SK-N-SH treated with all-trans-retinoic acid at 6 μM for 48 hours (cell line): ENCODE measurements at regions not wholly inside any gene's neighbourhood (a gene's known extent, or its start where the extent isn't known, plus 50 kb on each side); places are given as distances from the start of the nearest gene placed in this dataset.

ENCODE experiments used
- ATAC-seq: fragments of 200-7000 bp; cut with Tn5 transposase; 3 replicates; pipeline ENCODE4 v1.9.1; 2020; ENCODE audit warnings: mild to moderate bottlenecking, moderate library complexity
- ARNTL ChIP-seq: fragments of 450-650 bp; formaldehyde crosslinking; IDR thresholded peaks from 2 replicates; pipeline ENCODE4 v1.5.0; 2020; ENCODE audit warnings: low read depth, mild to moderate bottlenecking, moderate library complexity, borderline replicate concordance
- BACH2 ChIP-seq: fragments of 250-450 bp; sonication (Bioruptor Pico); IDR thresholded peaks from 2 replicates; pipeline ENCODE4 v1.9.0; 2021; ENCODE audit warnings: mild to moderate bottlenecking, borderline replicate concordance
- CREB5 ChIP-seq: fragments of 250-450 bp; sonication (Bioruptor Pico); IDR thresholded peaks from 2 replicates; pipeline ENCODE4 v1.5.1; 2020; ENCODE audit warnings: low read depth, mild to moderate bottlenecking, moderate library complexity
- CSDC2 ChIP-seq: fragments of 250-450 bp; sonication (Bioruptor Pico); IDR thresholded peaks from 2 replicates; pipeline ENCODE4 v1.5.0; 2020; ENCODE audit warnings: mild to moderate bottlenecking, moderate library complexity
- CSRNP3 ChIP-seq: fragments of 250-450 bp; sonication (Bioruptor Pico); IDR thresholded peaks from 2 replicates; pipeline ENCODE4 v1.5.1; 2021; ENCODE audit warnings: mild to moderate bottlenecking, moderate library complexity
- ESRRG ChIP-seq: fragments of 250-450 bp; sonication (Bioruptor Pico); IDR thresholded peaks from 2 replicates; pipeline ENCODE4 v1.6.1; 2021; ENCODE audit warnings: mild to moderate bottlenecking
- GLIS3 ChIP-seq: fragments of 250-450 bp; sonication (Bioruptor Pico); IDR thresholded peaks from 2 replicates; pipeline ENCODE4 v1.5.0; 2020; ENCODE audit warnings: mild to moderate bottlenecking, moderate library complexity
- ISL1 ChIP-seq: fragments of 250-450 bp; sonication (Bioruptor Pico); IDR thresholded peaks from 2 replicates; pipeline ENCODE4 v2.1.2; 2022; ENCODE audit warnings: mild to moderate bottlenecking, moderate library complexity
- OSR1 ChIP-seq: fragments of 250-450 bp; sonication (Bioruptor Pico); IDR thresholded peaks from 2 replicates; pipeline ENCODE4 v1.8.0; 2022; ENCODE audit warnings: moderate library complexity, mild to moderate bottlenecking, inconsistent platforms
- PATZ1 ChIP-seq: fragments of 250-450 bp; sonication (Bioruptor Pico); IDR thresholded peaks from 2 replicates; pipeline ENCODE4 v1.8.0; 2020; ENCODE audit warnings: mild to moderate bottlenecking, moderate library complexity, borderline replicate concordance
- POU6F1 ChIP-seq: fragments of 250-450 bp; sonication (Bioruptor Pico); IDR thresholded peaks from 2 replicates; pipeline ENCODE4 v1.8.0; 2021; ENCODE audit warnings: low read depth, mild to moderate bottlenecking, moderate library complexity, borderline replicate concordance
- PPARA ChIP-seq: fragments of 250-450 bp; sonication (Bioruptor Pico); IDR thresholded peaks from 2 replicates; pipeline ENCODE4 v1.5.0; 2020; ENCODE audit warnings: mild to moderate bottlenecking, borderline replicate concordance
- SNAI2 ChIP-seq: fragments of 250-450 bp; sonication (Bioruptor Pico); IDR thresholded peaks from 2 replicates; pipeline ENCODE4 v1.5.0; 2020; ENCODE audit warnings: mild to moderate bottlenecking, moderate library complexity
- TCF4 ChIP-seq: fragments of 250-450 bp; sonication (Bioruptor Pico); IDR thresholded peaks from 2 replicates; pipeline ENCODE4 v1.8.0; 2021; ENCODE audit warnings: mild to moderate bottlenecking, moderate library complexity, borderline replicate concordance
- TOX ChIP-seq: fragments of 250-450 bp; sonication (Bioruptor Pico); IDR thresholded peaks from 2 replicates; pipeline ENCODE4 v1.8.0; 2021; ENCODE audit warnings: mild to moderate bottlenecking, moderate library complexity, borderline replicate concordance
- TSHZ2 ChIP-seq: fragments of 250-450 bp; sonication (Bioruptor Pico); IDR thresholded peaks from 2 replicates; pipeline ENCODE4 v1.5.0; 2020; ENCODE audit warnings: mild to moderate bottlenecking, moderate library complexity
- ZFP3 ChIP-seq: fragments of 250-450 bp; sonication (Bioruptor Pico); IDR thresholded peaks from 2 replicates; pipeline ENCODE4 v1.5.0; 2020; ENCODE audit warnings: mild to moderate bottlenecking, moderate library complexity
- ZNF565 ChIP-seq: fragments of 450-650 bp; formaldehyde crosslinking; conservative IDR thresholded peaks from 2 replicates; pipeline ENCODE4 v1.5.0; 2020; ENCODE audit warnings: low read depth, mild to moderate bottlenecking, moderate library complexity
- ZNF70 ChIP-seq: fragments of 450-650 bp; formaldehyde crosslinking; IDR thresholded peaks from 2 replicates; pipeline ENCODE4 v1.5.0; 2020; ENCODE audit warnings: mild to moderate bottlenecking, moderate library complexity
- ZNF8 ChIP-seq: fragments of 450-650 bp; formaldehyde crosslinking; IDR thresholded peaks from 2 replicates; pipeline ENCODE4 v1.5.0; 2020; ENCODE audit warnings: mild to moderate bottlenecking, moderate library complexity

GRCh38 chr20:59404749-59405148 lies 104.3 kb downstream of the EDN3 start (continued):
- TF ChIP-seq CREB5 (CRISPR knock-in tag) (no peak), ARNTL (CRISPR knock-in tag) (no peak)

GRCh38 chr20:59405226-59406200 lies 105.1 kb downstream of the EDN3 start:
- no peak for ATAC-seq
- TF ChIP-seq CSDC2: no peak
- no peak for TF ChIP-seq TOX (CRISPR knock-in tag)
- no peak for TF ChIP-seq SNAI2 (CRISPR knock-in tag)
- no peak for TF ChIP-seq ZFP3
- TF ChIP-seq OSR1 (CRISPR knock-in tag): no peak
- TF ChIP-seq ZNF8: no peak
- no peak for TF ChIP-seq ARNTL (CRISPR knock-in tag)
- TF ChIP-seq ISL1 (CRISPR knock-in tag): no peak
- TF ChIP-seq CSRNP3 (CRISPR knock-in tag): no peak
- no peak for TF ChIP-seq ZNF70
- no peak for TF ChIP-seq CREB5 (CRISPR knock-in tag)
- TF ChIP-seq ZNF565: no peak
- no peak for TF ChIP-seq PATZ1 (CRISPR knock-in tag)
- no peak for TF ChIP-seq TSHZ2 (CRISPR knock-in tag)
- no peak for TF ChIP-seq BACH2 (CRISPR knock-in tag)
- TF ChIP-seq GLIS3 (CRISPR knock-in tag): no peak
- no peak for TF ChIP-seq TCF4
- no peak for TF ChIP-seq ESRRG (CRISPR knock-in tag)
- TF ChIP-seq PPARA (CRISPR knock-in tag): no peak

GRCh38 chr20:59406446-59406845 lies 106.0 kb downstream of the EDN3 start:
- TF ChIP-seq SNAI2 (CRISPR knock-in tag): no peak
- no peak for TF ChIP-seq TCF4
- no peak for TF ChIP-seq POU6F1 (CRISPR knock-in tag)
- no peak for ATAC-seq
